Thyroid gland (tissue), 4 donors: ENCODE measurements at regions not wholly inside any gene's neighbourhood (a gene's known extent, or its start where the extent isn't known, plus 50 kb on each side); places are given as distances from the start of the nearest gene placed in this dataset.

Experiments used
- DNase-seq, 2 donors: peaks; one replicate each; pipeline ENCODE4 v3.0.0-alpha.2; 2019
- H3K27ac ChIP-seq, 3 donors: fragments of 200-600 bp; sonication (generic); 1 replicate in 2 of 3; 2 replicates in 1 of 3; pipeline ENCODE4 v1.5.1; 2016 to 2019; ENCODE audit warnings: mild to moderate bottlenecking in 1 of 3, moderate library complexity in 1 of 3
- H3K27me3 ChIP-seq: fragments of 200-600 bp; sonication (generic); one replicate; pipeline ENCODE4 v1.5.1; 2019
- H3K36me3 ChIP-seq, 2 donors: fragments of 200-600 bp; sonication (generic); one replicate each; pipeline ENCODE4 v1.5.1; 2016 to 2019
- H3K4me1 ChIP-seq, 2 donors: fragments of 200-600 bp; sonication (generic); one replicate each; pipeline ENCODE4 v1.5.1; 2017 to 2019
- H3K4me3 ChIP-seq, 3 donors: fragments of 200-600 bp; sonication (generic); replicated peaks in 1 of 3; 1 replicate in 2 of 3; 2 replicates in 1 of 3; pipeline ENCODE4 v1.5.1; 2016; ENCODE audit warnings: mild to moderate bottlenecking in 1 of 3
- H3K9me3 ChIP-seq: fragments of 200-600 bp; sonication (generic); one replicate; pipeline ENCODE4 v1.5.1; 2017
- CTCF ChIP-seq, 6 experiments: fragments of 200-600 bp in 3 of 6; fragments of 450-650 bp in 3 of 6; sonication (generic) in 3 of 6; IDR thresholded peaks; one replicate each; pipeline ENCODE4 v1.5.1; 2016 to 2019; ENCODE audit warnings: antibody characterized with exemption in 6 of 6, mild to moderate bottlenecking in 2 of 6, inconsistent platforms in 1 of 6, moderate library complexity in 1 of 6
- POLR2A ChIP-seq, 2 donors: fragments of 450-650 bp; IDR thresholded peaks; one replicate each; pipeline ENCODE4 v1.6.1; 2017; ENCODE audit warnings: antibody characterized with exemption in 2 of 2, mild to moderate bottlenecking in 2 of 2, moderate library complexity in 1 of 2
- WGBS, 2 donors: methylation state at CpG; one replicate each; pipeline ENCODE4 v1.1.5; 2017; 5-methylcytosine and 5-hydroxymethylcytosine counted together
- intact Hi-C: fragments of 100-400 bp; cut with DNase I; formaldehyde crosslinking; loops from one replicate; pipeline ENCODE4 v1.15.1; 2023

DNA sequence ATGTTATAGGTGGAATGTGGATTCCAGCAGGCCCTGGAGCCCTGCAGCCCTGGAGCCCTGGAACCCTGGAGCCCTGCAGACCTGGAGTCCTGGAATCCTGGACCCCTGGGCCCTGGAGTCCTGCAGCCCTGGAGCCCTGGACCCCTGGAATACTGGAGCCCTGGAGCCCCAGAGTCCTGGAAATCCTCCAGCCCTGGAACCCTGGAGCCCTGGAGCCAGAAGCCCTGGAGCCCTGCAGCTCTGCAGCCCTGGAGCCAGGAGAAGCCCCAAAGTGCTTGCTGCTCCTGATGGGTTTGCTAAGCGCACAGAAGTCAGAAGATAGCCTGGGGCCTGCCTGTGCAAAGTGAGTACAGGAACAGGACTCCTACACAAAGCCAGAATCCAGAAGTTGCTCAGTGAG, 223.1 kb upstream of the PDE10A start:
- no peaks in the 10 kb centered on the region for H3K36me3 ChIP-seq
- no peaks in the 10 kb centered on the region for H3K4me1 ChIP-seq
- DNase-seq: no peak
- intact Hi-C loops: no loop called here
- no peak overlapping the region for H3K4me3 ChIP-seq
- WGBS, 2 donors: 94 to 100% methylated on average over 1 of the region's 1 CpG
- H3K27me3 ChIP-seq: no peaks in the 10 kb centered on the region
- no peak overlapping the region for H3K27ac ChIP-seq
- H3K9me3 ChIP-seq: no peaks in the 10 kb centered on the region
- TF ChIP-seq POLR2A (IDR thresholded peaks at IDR 0.05) (no peak), CTCF (IDR thresholded peaks at IDR 0.05) (no peak)

DNA sequence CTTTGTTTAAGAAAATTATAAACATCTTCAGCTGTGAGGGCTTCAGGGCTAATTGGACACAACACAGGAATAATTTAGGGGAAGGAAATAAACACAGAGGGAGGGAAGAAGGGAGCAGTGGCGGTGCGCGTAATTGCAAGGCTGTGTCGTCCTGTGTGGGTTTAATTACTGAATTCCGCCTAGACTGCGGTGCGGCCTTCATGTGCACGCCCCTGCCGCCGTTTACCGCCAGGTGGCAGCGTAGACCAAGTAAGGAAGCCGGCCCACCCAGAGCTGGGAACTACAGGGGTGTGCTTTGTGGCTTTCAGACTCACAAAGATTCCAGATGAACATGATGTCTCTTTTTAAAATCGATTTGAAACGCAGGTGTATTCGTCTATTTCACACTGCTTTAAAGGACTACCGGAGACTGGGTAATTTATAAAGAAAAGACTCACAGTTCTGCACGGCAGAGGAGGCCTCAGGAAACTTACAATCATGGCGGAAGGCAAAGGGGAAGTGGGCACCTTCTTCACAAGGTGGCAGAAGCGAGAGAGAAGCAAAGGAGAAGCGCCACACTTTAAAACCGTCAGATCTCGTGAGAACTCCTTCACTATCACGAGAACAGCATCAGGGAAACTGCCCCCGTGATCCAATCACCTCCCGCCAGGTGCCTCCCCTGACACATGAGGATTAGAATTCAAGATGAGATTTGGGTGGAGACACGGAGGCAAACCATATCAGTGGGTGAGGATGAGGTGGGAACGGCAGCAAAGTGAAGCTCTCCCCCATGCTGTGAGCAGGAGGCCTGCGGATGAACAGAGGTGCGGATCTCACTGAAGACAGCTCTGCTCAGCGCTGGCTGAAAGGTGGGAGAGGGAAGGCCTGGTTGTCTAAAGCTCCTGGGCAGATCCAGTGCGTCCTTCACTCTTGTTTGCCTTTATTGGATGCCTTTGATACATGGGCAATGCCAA, 222.0 kb upstream of the PDE10A start:
- Histone ChIP-seq H3K4me1 (no peaks in the 10 kb centered on the region), H3K36me3 (no peaks in the 10 kb centered on the region), H3K9me3 (no peaks in the 10 kb centered on the region), H3K27ac (no peak overlapping the region), H3K27me3 (no peaks in the 10 kb centered on the region), H3K4me3 (no peak overlapping the region)
- 43 to 47% methylated on average over 32 of the region's 32 CpGs for WGBS, 2 donors
- peak; percentile 76 to 81 for DNase-seq
- intact Hi-C loops: loop anchor here (2.0 kb wide), 1 partner anchor 220 kb away; no protein-coding TSS in a partner anchor
- TF ChIP-seq CTCF (IDR thresholded peaks at IDR 0.05) (peak; percentile 76 to 91 (median 86)), POLR2A (IDR thresholded peaks at IDR 0.05) (no peak)

GRCh38 chr6:165883851-165884640, 221.0 kb upstream of the PDE10A start:
- TF ChIP-seq POLR2A (IDR thresholded peaks at IDR 0.05) (no peak), CTCF (IDR thresholded peaks at IDR 0.05) (no peak)
- H3K4me1 ChIP-seq: no peaks in the 10 kb centered on the region
- intact Hi-C loops: loop anchor here (2.0 kb wide), 1 partner anchor 221 kb away; no protein-coding TSS in a partner anchor
- no peaks in the 10 kb centered on the region for H3K9me3 ChIP-seq
- no peaks in the 10 kb centered on the region for H3K36me3 ChIP-seq
- H3K4me3 ChIP-seq: no peak overlapping the region
- no peaks in the 10 kb centered on the region for H3K27me3 ChIP-seq
- no peak overlapping the region for H3K27ac ChIP-seq
- 73 to 84% methylated on average over 16 of the region's 16 CpGs for WGBS, 2 donors
- DNase-seq: no peak

GRCh38 chr6:165881806-165882205, 218.8 kb upstream of the PDE10A start:
- Histone ChIP-seq H3K4me3 (no peak overlapping the region), H3K36me3 (no peaks in the 10 kb centered on the region), H3K27me3 (no peaks in the 10 kb centered on the region), H3K4me1 (peaks cover 4 to 10% of the 10 kb centered on the region in 2 donors), H3K9me3 (no peaks in the 10 kb centered on the region), H3K27ac (no peak overlapping the region)
- no peak for TF ChIP-seq POLR2A (IDR thresholded peaks at IDR 0.05)
- no peak for TF ChIP-seq CTCF (IDR thresholded peaks at IDR 0.05)
- 89% methylated on average over 9 of the region's 9 CpGs for WGBS, 2 donors
- intact Hi-C loops: no loop called here
- no peak for DNase-seq
